OCI-LY7 (cell line): ENCODE measurements at regions not wholly inside any gene's neighbourhood (a gene's known extent, or its start where the extent isn't known, plus 50 kb on each side); places are given as distances from the start of the nearest gene placed in this dataset.

Experiments
- BruUV-seq: library from RNA; stranded (reverse); fragments of 400-500 nt; replicated peaks from 2 replicates; lab custom pipeline; 2021; lab: Mats Ljungman, UMichigan
- CTCF ChIA-PET: fragments of 300-600 bp; sonication (Branson Sonifier 250); formaldehyde crosslinking; loops from one replicate; lab custom pipeline; 2022; ENCODE audit warnings: antibody characterized with exemption; ENCODE audit not compliant: unreplicated experiment; lab: Charles Lee
- POLR2A ChIA-PET: fragments of 300-600 bp; sonication (Branson Sonifier 250); formaldehyde crosslinking; loops from one replicate; lab custom pipeline; 2022; ENCODE audit warnings: antibody characterized with exemption; lab: Charles Lee
- DNase-seq: peaks from one replicate; pipeline ENCODE4 v3.0.0-alpha.2; 2015; ENCODE audit warnings: low spot score
- H2AFZ ChIP-seq: fragments of 200-600 bp; sonication (generic), shearing (Covaris generic); 2 replicates; pipeline ENCODE4 v1.6.1; 2014; ENCODE audit warnings: mild to moderate bottlenecking, antibody characterized with exemption, low read length, moderate library complexity
- H3K27ac ChIP-seq: fragments of 200-600 bp; sonication (generic); 2 replicates; pipeline ENCODE4 v1.5.1; 2014; ENCODE audit warnings: mixed run types, low read depth, mild to moderate bottlenecking, moderate library complexity, low read length, inconsistent platforms; ENCODE audit not compliant: poor library complexity, severe bottlenecking
- H3K36me3 ChIP-seq: fragments of 200-600 bp; sonication (generic); 2 replicates; pipeline ENCODE4 v1.6.1; 2014; ENCODE audit warnings: mild to moderate bottlenecking, antibody characterized with exemption, low read length, moderate library complexity, mixed read lengths; ENCODE audit not compliant: insufficient read depth
- H3K4me1 ChIP-seq: fragments of 200-600 bp; sonication (generic); 2 replicates; pipeline ENCODE4 v1.5.1; 2014; ENCODE audit warnings: mild to moderate bottlenecking, low read length; ENCODE audit not compliant: insufficient read depth, poor library complexity, severe bottlenecking
- H3K4me2 ChIP-seq: fragments of 200-600 bp; sonication (generic); 2 replicates; pipeline ENCODE4 v1.6.1; 2014; ENCODE audit warnings: mild to moderate bottlenecking, low read length
- H3K4me3 ChIP-seq: fragments of 200-600 bp; sonication (generic); 2 replicates; pipeline ENCODE4 v1.5.1; 2014; ENCODE audit warnings: mild to moderate bottlenecking, low read depth, low read length; ENCODE audit not compliant: poor library complexity, severe bottlenecking
- H3K79me2 ChIP-seq: fragments of 200-600 bp; sonication (generic); 2 replicates; pipeline ENCODE4 v1.6.1; 2016; ENCODE audit warnings: low read depth, mild to moderate bottlenecking, low read length, moderate library complexity, mixed read lengths; ENCODE audit not compliant: insufficient read depth
- H3K9me2 ChIP-seq: fragments of 200-600 bp; sonication (generic); 2 replicates; pipeline ENCODE4 v1.6.1; 2016; ENCODE audit warnings: mild to moderate bottlenecking, low read length, mixed read lengths; ENCODE audit not compliant: insufficient read depth
- H3K9me3 ChIP-seq: fragments of 200-600 bp; sonication (generic); 2 replicates; pipeline ENCODE4 v1.6.1; 2014; ENCODE audit warnings: mild to moderate bottlenecking, mixed run types, low read length, mixed read lengths
- H4K20me1 ChIP-seq: fragments of 200-600 bp; sonication (generic); 2 replicates; pipeline ENCODE4 v1.6.1; 2014; ENCODE audit warnings: mild to moderate bottlenecking, antibody characterized with exemption, low read length, moderate library complexity, mixed read lengths; ENCODE audit not compliant: insufficient read depth
- CTCF ChIP-seq: fragments of 200-600 bp; sonication (generic); conservative IDR thresholded peaks from 2 replicates; pipeline ENCODE4 v1.5.1; 2014; ENCODE audit warnings: mild to moderate bottlenecking, antibody characterized with exemption, low read length, moderate library complexity, mixed read lengths
- EZH2phosphoT487 ChIP-seq: fragments of 200-600 bp; sonication (generic); IDR thresholded peaks from 2 replicates; pipeline ENCODE4 v1.6.1; 2018; ENCODE audit warnings: low read depth, borderline replicate concordance, mild to moderate bottlenecking, mixed run types, antibody characterized with exemption, low read length, moderate library complexity, mixed read lengths
- intact Hi-C: fragments of 100-400 bp; cut with micrococcal nuclease; formaldehyde crosslinking; loops from one replicate; pipeline ENCODE4 v1.10.0; 2022; ENCODE audit not compliant: unreplicated experiment

DNA sequence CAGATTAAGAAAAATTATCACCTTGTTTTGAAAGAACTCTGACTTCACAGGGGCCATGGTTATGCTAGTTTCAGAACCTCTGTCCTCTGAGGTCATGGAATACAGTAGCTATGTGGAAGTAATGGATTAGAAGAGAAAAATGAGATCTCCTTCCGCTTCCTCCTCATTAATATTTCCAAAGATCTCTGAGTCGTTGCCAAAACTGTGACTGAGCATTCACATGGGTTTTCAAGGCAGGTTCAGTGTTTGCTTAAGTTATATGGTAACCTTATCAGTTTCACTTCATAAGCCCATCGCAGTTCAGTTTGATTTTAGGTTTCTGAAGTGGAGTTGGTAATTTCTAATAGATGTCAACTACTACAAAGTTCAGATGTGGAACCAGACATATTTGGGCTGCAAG is 321.2 kb upstream of the SOX9 start:
- no TSS peak for BruUV-seq
- CTCF ChIA-PET, result no interaction called here
- POLR2A ChIA-PET, result no interaction called here
- no peaks in the 10 kb centered on the region for H3K4me1 ChIP-seq
- no peaks in the 10 kb centered on the region for H4K20me1 ChIP-seq
- no peak overlapping the region for H3K27ac ChIP-seq
- H2AFZ ChIP-seq, result no peak overlapping the region
- DNase-seq, result no peak
- no peak overlapping the region for H3K4me3 ChIP-seq
- H3K9me2 ChIP-seq, result no peaks in the 10 kb centered on the region
- no peak overlapping the region for H3K4me2 ChIP-seq
- H3K9me3 ChIP-seq, result no peaks in the 10 kb centered on the region
- no peak for TF ChIP-seq CTCF
- TF ChIP-seq EZH2phosphoT487, result no peak
- no peaks in the 10 kb centered on the region for H3K79me2 ChIP-seq
- H3K36me3 ChIP-seq, result no peaks in the 10 kb centered on the region
- intact Hi-C loops, result no loop called here

DNA sequence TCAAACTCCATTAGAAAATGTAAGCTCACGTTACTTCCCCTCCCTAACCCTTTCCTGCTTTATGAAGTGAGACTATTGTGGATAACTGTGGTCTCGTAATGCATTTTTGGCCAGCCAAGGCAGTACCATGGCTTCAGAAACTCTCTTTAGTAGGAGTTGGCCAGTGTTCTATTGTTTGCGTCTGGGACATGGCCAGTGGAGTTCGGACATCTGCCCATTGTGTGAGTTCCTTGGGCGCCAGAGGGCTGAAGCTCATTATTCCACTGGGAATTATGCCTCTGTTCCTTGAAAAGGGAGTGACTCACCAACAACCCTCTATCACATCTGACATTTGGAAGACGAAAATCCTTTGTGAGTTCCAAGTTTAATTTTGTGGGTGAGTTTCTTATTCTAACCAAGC is 319.5 kb upstream of the SOX9 start:
- POLR2A ChIA-PET, result interaction anchor here (1.4 kb wide), 1 partner anchor 11 kb away, joined by 6 read pairs; no protein-coding TSS in a partner anchor

More for the DNA sequence above, 319.5 kb upstream of the SOX9 start:
- Histone ChIP-seq H3K79me2 (no peaks in the 10 kb centered on the region), H3K4me2 (no peak overlapping the region), H3K9me3 (no peaks in the 10 kb centered on the region), H4K20me1 (no peaks in the 10 kb centered on the region), H3K4me3 (no peak overlapping the region), H3K9me2 (no peaks in the 10 kb centered on the region), H3K36me3 (no peaks in the 10 kb centered on the region), H3K27ac (no peak overlapping the region), H2AFZ (no peak overlapping the region), H3K4me1 (no peaks in the 10 kb centered on the region)
- no peak for DNase-seq
- CTCF ChIA-PET, result no interaction called here
- BruUV-seq, result no TSS peak
- intact Hi-C loops, result no loop called here
- TF ChIP-seq EZH2phosphoT487 (no peak), CTCF (no peak)
